Suppressor macrophage treated with lipopolysaccharide for 1 hour (primary cell): ENCODE measurements at regions not wholly inside any gene's neighbourhood (a gene's known extent, or its start where the extent isn't known, plus 50 kb on each side); places are given as distances from the start of the nearest gene placed in this dataset.
"Not testable (repeated sequence)": the region's sequence is repeated elsewhere in the genome, so short reads cannot be mapped to it uniquely, and the experiment has no call there.

Experiments
- DNase-seq, 3 donors: peaks; one replicate each; pipeline ENCODE4 v3.0.0-alpha.2; 2020 to 2022

- DNase-seq: no peak
Measured at GRCh38 chr10:91090761-91091529, 129.5 kb upstream of the PCGF5 start.

DNA sequence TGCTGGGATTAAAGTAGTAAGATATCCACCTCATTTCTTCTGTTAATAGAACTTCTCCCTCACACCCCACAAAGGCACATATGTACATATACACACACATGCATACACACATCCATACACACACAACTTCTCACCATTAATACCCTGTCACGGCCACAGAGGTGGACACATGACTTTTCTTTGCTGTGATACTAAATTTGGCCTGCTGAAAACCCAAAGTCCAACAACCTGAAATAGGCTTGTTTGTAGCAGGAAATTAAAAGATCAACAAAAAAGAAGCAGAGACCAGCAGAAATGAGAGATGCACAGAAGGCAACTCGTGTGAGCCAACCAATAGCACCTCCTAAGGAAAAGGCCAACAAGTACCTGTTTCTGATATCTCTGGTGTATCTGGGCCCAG lies 128.7 kb upstream of the PCGF5 start:
- no peak for DNase-seq

- no peak for DNase-seq
Measured at GRCh38 chr10:91096274-91096673, 124.2 kb upstream of the PCGF5 start.

- DNase-seq: no peak
Measured at GRCh38 chr10:91097313-91097712, 123.2 kb upstream of the PCGF5 start.

GRCh38 chr10:91098021-91098420 lies 122.4 kb upstream of the PCGF5 start:
- DNase-seq: not testable (repeated sequence)

DNA sequence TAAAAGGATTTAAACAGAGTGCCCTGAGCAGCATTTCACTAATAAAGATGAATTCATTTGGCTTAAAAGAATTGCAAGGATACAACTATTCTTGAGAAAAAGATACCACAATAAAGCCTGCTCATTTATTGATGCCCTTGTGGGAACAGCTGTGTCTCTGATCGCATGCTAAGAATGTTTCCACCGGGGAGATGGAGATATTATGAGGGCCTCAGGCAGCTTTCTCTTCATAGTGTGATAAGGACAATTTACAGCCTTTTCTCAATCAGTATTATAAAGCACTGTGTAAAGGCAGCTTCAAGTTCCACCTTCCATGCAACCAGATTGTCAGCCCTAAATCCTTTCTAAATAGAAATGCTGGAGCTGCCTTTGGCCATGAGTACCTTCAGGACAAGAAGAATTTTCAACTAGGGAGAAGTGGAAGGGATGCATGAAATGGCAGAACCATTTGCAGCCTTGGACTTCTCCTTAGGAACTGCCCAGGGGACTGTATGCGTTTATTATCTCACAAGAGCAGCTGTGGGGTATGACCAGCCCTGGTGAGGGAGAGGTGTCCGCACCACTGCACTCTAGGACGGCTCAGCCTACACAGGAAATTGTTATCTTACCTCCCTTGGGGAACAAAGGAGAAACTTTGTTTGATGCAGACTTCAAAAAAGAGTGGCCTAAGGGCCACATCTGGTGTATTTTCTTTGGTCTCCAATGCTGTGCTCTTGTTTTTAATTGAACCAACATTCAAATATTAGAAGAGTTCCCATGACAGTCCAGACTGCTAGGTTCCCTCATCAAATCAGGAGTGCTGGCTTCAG lies 116.9 kb upstream of the PCGF5 start:
- no peak for DNase-seq

DNA sequence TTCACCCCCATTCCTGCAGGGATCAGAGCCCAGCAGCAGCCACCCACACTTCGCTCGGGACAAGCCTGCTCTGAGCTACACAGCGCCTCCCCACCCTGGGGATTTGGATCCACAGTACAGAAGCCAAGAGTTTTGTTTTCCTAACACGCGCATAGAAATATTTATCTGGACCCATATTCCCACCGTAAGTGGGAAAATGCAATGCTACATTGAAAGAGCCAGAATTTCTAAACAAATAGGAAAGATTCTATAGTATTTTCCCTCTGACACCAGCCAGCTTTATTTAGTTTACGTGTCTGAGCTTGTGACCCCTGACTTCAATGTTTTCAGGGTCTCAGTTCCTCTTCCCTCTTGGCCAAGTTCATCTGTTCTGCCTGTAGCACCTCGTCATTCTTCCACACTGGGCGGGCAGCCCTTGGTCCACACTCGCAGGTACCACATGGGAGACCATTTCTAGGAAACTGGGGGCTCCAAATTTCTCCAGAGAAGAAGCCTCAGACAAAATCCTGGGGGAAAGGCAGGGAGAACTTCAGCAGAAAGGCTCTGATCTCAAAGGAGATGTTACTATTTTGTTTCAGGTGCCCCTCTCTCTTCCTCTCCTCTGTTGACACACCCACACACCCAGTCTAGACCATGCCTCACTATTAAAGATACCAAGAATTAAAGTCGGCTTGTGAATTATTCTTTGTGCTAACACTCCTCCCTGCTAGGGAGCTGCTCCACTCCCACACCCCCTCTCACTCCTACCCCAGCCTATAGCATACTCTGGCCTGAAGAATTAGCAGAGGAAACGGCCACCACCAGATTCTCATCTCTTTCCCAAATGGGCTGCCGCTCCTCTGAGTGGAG lies 116.0 kb upstream of the PCGF5 start:
- no peak for DNase-seq

- no peak for DNase-seq
Measured at GRCh38 chr10:91105269-91105668, 115.2 kb upstream of the PCGF5 start.

DNA sequence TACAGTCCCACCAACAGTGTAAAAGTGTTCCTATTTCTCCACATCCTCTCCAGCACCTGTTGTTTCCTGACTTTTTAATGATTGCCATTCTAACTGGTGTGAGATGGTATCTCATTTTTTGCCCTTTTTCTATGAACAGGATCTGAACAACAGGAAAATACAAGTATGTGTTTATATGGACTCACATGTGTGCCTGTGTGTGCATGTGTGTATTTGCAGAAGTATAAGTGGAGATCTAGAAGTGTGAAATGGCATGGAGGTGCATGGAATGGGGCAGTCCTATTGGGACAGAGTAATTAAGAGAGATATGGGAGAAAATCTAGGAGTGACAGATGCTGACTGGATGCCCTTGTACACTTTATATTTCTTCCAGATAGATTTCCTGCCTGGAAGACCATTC lies 111.6 kb upstream of the PCGF5 start:
- DNase-seq: no peak

DNA sequence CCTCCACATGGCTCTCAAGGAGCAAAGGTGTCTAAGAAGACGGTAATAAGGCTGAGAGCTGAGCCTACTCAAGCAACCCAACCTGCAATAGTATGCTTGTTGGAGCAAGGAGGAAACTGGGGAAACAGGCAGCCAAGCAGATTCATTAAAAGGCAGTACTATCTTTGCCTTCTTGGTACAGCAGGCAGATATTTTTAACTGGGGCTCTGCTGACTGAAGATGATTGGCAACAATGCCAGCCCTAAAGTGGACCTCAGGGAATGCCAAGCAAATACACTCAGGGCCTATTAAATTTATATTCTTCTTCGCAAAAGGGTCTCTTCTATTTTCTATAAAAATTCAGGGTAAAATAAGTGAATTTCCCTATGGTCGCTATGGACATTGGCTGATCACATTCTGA lies 109.4 kb upstream of the PCGF5 start:
- DNase-seq: no peak

GRCh38 chr10:91115618-91116390 lies 104.7 kb upstream of the PCGF5 start:
- no peak for DNase-seq

- no peak for DNase-seq
Measured at GRCh38 chr10:91117505-91117904, 103.0 kb upstream of the PCGF5 start.

DNA sequence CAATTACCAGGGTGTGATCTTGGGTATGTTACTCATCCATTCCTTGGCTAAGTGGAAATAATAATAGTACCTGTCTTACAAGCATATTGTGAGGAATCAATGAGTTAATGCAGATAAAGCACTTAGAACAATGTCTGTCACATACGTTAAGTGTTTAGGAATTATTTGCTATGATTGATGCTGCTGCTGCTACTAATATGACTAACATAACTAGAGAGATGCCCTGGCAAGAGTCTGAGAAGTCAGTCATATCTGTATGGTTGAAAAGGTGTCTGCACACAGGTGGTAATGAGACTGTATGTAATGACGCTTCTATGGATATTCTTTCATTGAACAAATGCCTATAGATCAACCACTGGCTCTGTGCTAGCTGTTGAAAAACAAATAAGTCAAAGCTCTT lies 100.1 kb upstream of the PCGF5 start:
- no peak for DNase-seq

DNA sequence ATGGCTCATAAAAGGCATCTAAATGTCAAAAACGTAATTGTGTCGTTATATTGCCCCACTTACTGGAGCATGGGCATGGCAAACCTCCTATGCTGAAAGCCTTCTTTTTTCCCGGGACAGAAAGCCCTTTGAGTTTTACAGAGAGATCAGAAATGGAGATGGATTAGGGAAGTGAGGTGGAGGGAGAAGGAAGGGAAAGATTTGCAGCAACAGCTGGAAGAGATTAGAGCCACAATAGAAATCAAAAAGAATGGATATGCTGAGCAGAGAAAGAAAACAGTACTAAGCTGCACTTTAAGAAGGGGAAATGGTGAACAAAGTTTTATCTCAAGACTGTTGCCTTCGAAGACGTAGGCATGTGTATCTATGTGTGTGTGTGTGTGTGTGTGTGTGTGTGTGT lies 97.2 kb upstream of the PCGF5 start:
- no peak for DNase-seq

DNA sequence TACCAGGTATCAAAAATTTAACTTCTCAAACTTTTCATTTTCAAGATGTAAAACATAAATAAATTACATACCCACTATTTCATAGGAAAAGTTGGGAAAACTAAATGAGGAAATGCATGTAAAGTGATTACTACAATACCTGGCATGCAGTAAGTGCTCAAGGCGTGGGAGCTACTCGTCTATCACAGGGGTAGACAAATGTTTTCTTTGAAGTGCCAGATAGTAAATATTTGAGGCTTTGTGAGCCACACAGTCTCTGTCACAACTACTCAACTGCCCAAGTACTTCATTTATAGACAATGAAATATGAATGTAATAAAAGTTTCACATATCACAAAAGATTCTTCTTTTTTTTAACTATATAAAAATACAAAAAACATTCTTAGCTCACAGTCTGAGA lies 96.4 kb upstream of the PCGF5 start:
- DNase-seq: no peak

DNA sequence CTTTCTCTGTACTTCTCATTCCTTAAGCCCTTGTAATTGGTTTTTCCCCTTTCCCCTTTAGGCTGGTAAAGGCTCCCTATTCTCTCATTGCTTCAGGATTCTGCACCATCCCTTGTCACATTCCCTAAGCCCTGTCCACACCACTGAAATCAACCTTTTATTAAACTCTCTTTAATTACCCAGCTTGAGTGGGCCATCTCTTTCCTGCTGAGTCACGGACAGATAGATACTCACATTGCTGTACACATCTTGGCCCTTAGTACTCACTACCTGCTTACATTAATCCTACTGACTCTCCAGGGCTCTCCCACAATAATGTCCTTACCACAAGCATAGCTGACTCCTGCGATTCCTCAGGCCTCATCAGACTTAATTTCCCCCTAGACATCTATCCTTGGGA lies 94.0 kb upstream of the PCGF5 start:
- no peak for DNase-seq

DNA sequence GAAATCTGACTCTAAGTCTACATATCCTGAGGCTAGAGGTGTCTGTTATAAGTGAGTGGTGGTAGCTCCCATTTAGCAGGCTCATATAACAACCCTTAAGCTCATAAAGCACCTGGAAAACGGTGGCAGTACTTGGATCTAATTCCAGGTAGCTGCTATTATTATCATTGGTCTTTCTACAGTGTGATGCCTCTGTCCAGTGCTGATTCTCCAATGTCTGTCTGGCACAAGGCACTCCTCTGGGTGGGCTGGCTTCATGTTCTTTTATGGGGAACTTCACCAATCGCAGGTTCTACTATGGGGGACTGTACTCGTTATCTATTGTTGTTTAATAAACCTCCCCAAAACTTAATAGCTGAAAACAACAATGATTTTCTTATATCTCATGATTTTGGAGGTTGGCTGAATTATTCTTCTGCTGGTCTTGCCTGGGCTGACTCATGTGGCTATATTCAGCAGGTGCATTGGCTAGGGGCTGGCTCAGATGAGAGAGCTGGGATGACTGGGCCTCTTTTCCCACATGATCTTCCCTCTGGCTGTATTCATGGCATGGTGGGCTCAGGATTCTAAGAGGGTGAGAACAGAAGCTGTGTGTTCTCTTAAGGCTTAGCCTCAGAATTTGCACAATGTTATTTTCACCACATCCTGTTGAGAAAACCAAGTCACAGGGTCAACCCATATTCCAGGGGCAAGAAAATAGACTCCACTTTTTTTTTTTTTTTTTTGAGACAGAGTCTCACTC lies 93.0 kb upstream of the PCGF5 start:
- no peak for DNase-seq

GRCh38 chr10:91135113-91135512 lies 85.3 kb upstream of the PCGF5 start:
- no peak for DNase-seq

GRCh38 chr10:91137011-91137643 lies 83.3 kb upstream of the PCGF5 start:
- no peak for DNase-seq

DNA sequence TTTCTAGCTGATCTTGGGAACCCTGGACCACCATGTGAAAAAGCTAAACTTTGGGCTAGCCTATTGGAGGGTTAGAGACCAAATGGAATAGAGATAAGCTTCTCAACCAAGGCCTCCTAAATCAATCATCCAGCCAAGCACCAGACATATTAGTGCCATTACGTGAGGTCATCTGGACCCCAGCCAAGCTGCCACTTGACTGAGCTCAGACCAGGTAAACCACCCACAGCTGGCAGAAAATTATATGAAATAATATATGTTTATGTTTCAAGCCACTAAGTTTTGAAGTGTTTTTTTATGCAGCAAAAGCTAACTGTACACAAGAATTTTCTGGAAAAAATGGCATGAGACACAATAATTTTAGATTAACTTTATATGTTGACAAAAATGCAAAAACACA lies 82.6 kb upstream of the PCGF5 start:
- no peak for DNase-seq

GRCh38 chr10:91140995-91141549 lies 79.4 kb upstream of the PCGF5 start:
- DNase-seq: peak in 1 of 3 donors; percentile 37
